ENCODE measurements at regions not wholly inside any gene's neighbourhood (a gene's known extent, or its start where the extent isn't known, plus 50 kb on each side); places are given as distances from the start of the nearest gene placed in this dataset.

DNA sequence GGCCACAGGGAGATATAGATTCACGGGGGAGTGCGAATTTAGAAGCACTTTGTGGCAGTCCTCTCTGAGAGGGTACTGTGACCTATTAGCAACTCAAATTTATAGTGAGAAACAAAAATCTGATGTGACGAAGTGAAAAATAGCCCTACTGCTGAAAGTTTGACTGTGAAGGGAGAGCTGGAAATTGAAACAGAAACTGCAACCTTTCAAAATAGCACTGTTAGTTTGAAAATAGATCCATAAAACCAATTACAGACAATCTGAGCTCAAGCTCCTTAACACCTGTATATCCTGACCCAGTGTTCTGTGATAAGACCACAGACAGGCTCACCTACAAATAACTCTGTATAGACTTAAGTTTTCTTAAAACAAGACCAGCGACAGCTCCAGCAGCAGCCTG, 420.1 kb downstream of the IRX1 start:
- TF ChIP-seq POLR2A (IDR thresholded peaks at IDR 0.05; ENCODE audit: low read depth, low read length) (no peak), POLR2AphosphoS5 (IDR thresholded peaks at IDR 0.05; ENCODE audit: insufficient read depth, low read depth, low read length) (no peak), CTCF (IDR thresholded peaks at IDR 0.05; ENCODE audit: extremely low read depth in 1 of 2, insufficient read depth in 1 of 2, low read depth in 1 of 2, low read length in 2 of 2) (no peak), MYC (IDR thresholded peaks at IDR 0.05; ENCODE audit: low read depth, low read length) (no peak), EZH2 (IDR thresholded peaks at IDR 0.05; ENCODE audit: borderline replicate concordance, low read depth, low read length, severe bottlenecking) (no peak)
